ENCODE measurements at regions not wholly inside any gene's neighbourhood (a gene's known extent, or its start where the extent isn't known, plus 50 kb on each side); places are given as distances from the start of the nearest gene placed in this dataset.

GRCh38 chr3:72213296-72214065, 428.5 kb upstream of the PROK2 start:
- TF ChIP-seq CTCF (IDR thresholded peaks at IDR 0.05) (no peak), POLR2A (IDR thresholded peaks at IDR 0.05) (no peak)
